ENCODE measurements at regions not wholly inside any gene's neighbourhood (a gene's known extent, or its start where the extent isn't known, plus 50 kb on each side); places are given as distances from the start of the nearest gene placed in this dataset.

DNA sequence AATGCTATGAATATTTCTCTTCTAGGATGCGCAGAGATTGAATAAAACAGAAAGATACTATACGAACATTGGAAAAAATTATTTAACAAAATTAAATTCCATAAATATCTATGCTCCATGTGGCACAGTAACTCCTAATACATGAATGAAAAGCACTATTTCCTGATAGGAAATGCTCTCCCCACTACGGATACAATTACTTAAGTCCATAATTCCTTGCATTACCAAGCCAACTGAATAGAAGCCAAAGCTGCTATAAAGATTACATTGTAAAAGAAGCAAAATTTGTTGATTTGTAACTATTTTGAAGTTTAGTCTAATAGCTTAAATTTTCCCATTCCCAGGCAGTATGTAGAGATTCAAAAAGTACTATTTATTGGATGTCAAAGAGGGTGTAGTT lies 61.8 kb upstream of the SNX2 start:
- TF ChIP-seq, protein P1, sequence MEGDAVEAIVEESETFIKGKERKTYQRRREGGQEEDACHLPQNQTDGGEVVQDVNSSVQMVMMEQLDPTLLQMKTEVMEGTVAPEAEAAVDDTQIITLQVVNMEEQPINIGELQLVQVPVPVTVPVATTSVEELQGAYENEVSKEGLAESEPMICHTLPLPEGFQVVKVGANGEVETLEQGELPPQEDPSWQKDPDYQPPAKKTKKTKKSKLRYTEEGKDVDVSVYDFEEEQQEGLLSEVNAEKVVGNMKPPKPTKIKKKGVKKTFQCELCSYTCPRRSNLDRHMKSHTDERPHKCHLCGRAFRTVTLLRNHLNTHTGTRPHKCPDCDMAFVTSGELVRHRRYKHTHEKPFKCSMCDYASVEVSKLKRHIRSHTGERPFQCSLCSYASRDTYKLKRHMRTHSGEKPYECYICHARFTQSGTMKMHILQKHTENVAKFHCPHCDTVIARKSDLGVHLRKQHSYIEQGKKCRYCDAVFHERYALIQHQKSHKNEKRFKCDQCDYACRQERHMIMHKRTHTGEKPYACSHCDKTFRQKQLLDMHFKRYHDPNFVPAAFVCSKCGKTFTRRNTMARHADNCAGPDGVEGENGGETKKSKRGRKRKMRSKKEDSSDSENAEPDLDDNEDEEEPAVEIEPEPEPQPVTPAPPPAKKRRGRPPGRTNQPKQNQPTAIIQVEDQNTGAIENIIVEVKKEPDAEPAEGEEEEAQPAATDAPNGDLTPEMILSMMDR (IDR thresholded peaks at IDR 0.05): no peak
- TF ChIP-seq POLR2A (IDR thresholded peaks at IDR 0.05): no peak

All from uterus (tissue), 2 donors.